ENCODE measurements at regions not wholly inside any gene's neighbourhood (a gene's known extent, or its start where the extent isn't known, plus 50 kb on each side); places are given as distances from the start of the nearest gene placed in this dataset.

DNA sequence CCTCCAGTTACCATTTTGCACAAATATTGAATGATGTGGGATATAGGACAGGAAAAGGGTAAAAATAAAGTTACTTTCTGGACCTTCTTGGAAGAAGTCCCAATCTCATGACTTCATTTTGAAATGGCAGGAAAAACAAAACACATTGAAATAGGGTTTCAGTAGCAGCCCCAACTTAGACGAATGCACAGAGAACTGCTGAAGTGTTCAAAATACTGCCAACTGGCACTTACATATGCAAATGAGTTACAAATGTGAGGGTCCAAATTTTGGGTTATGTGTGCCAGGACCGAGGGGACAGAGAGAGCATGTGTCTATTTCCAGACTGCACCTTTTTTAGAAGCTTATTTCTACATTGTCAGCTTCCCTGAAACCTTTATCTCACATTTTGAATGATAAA is 112.9 kb upstream of the CCDC68 start:
- no peak for ATAC-seq
- TF ChIP-seq TCF4 (CRISPR knock-in tag; IDR thresholded peaks at IDR 0.05; ENCODE audit: borderline replicate concordance) (no peak), PPARA (CRISPR knock-in tag; IDR thresholded peaks at IDR 0.05; ENCODE audit: borderline replicate concordance) (no peak), OSR1 (CRISPR knock-in tag; IDR thresholded peaks at IDR 0.05) (no peak), ZFP30 (CRISPR knock-in tag; IDR thresholded peaks at IDR 0.05) (no peak), ISL1 (CRISPR knock-in tag; IDR thresholded peaks at IDR 0.05) (no peak), ZC3H10 (CRISPR knock-in tag; IDR thresholded peaks at IDR 0.05) (no peak), ZNF8 (CRISPR knock-in tag; IDR thresholded peaks at IDR 0.05) (no peak), SNAI2 (CRISPR knock-in tag; IDR thresholded peaks at IDR 0.05) (no peak), CSDC2 (CRISPR knock-in tag; IDR thresholded peaks at IDR 0.05) (no peak), ZFP3 (CRISPR knock-in tag; IDR thresholded peaks at IDR 0.05) (no peak), BACH2 (CRISPR knock-in tag; IDR thresholded peaks at IDR 0.05; ENCODE audit: borderline replicate concordance) (no peak), ZNF70 (CRISPR knock-in tag; IDR thresholded peaks at IDR 0.05) (no peak), ESRRG (CRISPR knock-in tag; IDR thresholded peaks at IDR 0.05) (no peak), ARNTL (CRISPR knock-in tag; IDR thresholded peaks at IDR 0.05; ENCODE audit: borderline replicate concordance, low read depth) (no peak)
- TF ChIP-seq, protein P1, sequence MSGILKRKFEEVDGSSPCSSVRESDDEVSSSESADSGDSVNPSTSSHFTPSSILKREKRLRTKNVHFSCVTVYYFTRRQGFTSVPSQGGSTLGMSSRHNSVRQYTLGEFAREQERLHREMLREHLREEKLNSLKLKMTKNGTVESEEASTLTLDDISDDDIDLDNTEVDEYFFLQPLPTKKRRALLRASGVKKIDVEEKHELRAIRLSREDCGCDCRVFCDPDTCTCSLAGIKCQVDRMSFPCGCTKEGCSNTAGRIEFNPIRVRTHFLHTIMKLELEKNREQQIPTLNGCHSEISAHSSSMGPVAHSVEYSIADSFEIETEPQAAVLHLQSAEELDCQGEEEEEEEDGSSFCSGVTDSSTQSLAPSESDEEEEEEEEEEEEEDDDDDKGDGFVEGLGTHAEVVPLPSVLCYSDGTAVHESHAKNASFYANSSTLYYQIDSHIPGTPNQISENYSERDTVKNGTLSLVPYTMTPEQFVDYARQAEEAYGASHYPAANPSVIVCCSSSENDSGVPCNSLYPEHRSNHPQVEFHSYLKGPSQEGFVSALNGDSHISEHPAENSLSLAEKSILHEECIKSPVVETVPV (CRISPR knock-in tag; IDR thresholded peaks at IDR 0.05) = no peak
- TF ChIP-seq, protein P2, sequence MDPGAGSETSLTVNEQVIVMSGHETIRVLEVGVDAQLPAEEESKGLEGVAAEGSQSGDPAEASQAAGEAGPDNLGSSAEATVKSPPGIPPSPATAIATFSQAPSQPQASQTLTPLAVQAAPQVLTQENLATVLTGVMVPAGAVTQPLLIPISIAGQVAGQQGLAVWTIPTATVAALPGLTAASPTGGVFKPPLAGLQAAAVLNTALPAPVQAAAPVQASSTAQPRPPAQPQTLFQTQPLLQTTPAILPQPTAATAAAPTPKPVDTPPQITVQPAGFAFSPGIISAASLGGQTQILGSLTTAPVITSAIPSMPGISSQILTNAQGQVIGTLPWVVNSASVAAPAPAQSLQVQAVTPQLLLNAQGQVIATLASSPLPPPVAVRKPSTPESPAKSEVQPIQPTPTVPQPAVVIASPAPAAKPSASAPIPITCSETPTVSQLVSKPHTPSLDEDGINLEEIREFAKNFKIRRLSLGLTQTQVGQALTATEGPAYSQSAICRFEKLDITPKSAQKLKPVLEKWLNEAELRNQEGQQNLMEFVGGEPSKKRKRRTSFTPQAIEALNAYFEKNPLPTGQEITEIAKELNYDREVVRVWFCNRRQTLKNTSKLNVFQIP (CRISPR knock-in tag; IDR thresholded peaks at IDR 0.05; ENCODE audit: borderline replicate concordance, low read depth) = no peak
- TF ChIP-seq, protein P3, sequence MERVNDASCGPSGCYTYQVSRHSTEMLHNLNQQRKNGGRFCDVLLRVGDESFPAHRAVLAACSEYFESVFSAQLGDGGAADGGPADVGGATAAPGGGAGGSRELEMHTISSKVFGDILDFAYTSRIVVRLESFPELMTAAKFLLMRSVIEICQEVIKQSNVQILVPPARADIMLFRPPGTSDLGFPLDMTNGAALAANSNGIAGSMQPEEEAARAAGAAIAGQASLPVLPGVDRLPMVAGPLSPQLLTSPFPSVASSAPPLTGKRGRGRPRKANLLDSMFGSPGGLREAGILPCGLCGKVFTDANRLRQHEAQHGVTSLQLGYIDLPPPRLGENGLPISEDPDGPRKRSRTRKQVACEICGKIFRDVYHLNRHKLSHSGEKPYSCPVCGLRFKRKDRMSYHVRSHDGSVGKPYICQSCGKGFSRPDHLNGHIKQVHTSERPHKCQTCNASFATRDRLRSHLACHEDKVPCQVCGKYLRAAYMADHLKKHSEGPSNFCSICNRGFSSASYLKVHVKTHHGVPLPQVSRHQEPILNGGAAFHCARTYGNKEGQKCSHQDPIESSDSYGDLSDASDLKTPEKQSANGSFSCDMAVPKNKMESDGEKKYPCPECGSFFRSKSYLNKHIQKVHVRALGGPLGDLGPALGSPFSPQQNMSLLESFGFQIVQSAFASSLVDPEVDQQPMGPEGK (CRISPR knock-in tag; IDR thresholded peaks at IDR 0.05; ENCODE audit: borderline replicate concordance) = no peak
- TF ChIP-seq, protein P4, sequence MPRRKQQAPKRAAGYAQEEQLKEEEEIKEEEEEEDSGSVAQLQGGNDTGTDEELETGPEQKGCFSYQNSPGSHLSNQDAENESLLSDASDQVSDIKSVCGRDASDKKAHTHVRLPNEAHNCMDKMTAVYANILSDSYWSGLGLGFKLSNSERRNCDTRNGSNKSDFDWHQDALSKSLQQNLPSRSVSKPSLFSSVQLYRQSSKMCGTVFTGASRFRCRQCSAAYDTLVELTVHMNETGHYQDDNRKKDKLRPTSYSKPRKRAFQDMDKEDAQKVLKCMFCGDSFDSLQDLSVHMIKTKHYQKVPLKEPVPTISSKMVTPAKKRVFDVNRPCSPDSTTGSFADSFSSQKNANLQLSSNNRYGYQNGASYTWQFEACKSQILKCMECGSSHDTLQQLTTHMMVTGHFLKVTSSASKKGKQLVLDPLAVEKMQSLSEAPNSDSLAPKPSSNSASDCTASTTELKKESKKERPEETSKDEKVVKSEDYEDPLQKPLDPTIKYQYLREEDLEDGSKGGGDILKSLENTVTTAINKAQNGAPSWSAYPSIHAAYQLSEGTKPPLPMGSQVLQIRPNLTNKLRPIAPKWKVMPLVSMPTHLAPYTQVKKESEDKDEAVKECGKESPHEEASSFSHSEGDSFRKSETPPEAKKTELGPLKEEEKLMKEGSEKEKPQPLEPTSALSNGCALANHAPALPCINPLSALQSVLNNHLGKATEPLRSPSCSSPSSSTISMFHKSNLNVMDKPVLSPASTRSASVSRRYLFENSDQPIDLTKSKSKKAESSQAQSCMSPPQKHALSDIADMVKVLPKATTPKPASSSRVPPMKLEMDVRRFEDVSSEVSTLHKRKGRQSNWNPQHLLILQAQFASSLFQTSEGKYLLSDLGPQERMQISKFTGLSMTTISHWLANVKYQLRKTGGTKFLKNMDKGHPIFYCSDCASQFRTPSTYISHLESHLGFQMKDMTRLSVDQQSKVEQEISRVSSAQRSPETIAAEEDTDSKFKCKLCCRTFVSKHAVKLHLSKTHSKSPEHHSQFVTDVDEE (CRISPR knock-in tag; IDR thresholded peaks at IDR 0.05) = no peak
- TF ChIP-seq, protein P5, sequence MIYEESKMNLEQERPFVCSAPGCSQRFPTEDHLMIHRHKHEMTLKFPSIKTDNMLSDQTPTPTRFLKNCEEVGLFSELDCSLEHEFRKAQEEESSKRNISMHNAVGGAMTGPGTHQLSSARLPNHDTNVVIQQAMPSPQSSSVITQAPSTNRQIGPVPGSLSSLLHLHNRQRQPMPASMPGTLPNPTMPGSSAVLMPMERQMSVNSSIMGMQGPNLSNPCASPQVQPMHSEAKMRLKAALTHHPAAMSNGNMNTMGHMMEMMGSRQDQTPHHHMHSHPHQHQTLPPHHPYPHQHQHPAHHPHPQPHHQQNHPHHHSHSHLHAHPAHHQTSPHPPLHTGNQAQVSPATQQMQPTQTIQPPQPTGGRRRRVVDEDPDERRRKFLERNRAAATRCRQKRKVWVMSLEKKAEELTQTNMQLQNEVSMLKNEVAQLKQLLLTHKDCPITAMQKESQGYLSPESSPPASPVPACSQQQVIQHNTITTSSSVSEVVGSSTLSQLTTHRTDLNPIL (CRISPR knock-in tag; IDR thresholded peaks at IDR 0.05; ENCODE audit: low read depth) = no peak

DNA sequence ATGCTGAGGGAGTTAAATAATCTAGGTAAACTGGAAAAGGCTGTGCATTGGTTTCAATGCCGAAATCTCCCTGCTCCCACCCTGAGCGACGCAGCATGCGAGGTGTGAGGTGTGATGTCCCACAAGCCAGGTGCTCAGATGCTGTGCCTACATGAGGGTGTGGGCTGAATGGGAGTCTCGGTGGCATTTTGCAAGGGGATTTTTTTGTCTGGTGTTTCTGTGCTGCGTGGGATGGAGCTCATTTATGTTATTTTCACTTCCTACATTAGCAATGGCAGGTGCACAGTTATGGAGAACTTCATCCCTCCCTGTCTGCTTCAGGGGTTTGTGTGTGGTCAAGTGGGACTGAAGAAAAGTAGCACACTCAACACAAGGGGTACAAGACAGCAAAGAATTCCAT is 110.2 kb upstream of the CCDC68 start:
- ATAC-seq = no peak
- TF ChIP-seq, protein P2 (CRISPR knock-in tag; IDR thresholded peaks at IDR 0.05; ENCODE audit: borderline replicate concordance, low read depth) = no peak
- TF ChIP-seq TOX (CRISPR knock-in tag; IDR thresholded peaks at IDR 0.05; ENCODE audit: borderline replicate concordance) (no peak), ZNF565 (CRISPR knock-in tag; conservative IDR thresholded peaks at IDR 0.05; ENCODE audit: low read depth) (no peak)
